H9 (cell line): ENCODE measurements at regions not wholly inside any gene's neighbourhood (a gene's known extent, or its start where the extent isn't known, plus 50 kb on each side); places are given as distances from the start of the nearest gene placed in this dataset.

ENCODE experiments used
- DNase-seq: peaks from one replicate; pipeline ENCODE4 v3.0.0-alpha.2; 2017
- H2AFZ ChIP-seq: one replicate; pipeline ENCODE4 v1.6.1; 2013; ENCODE audit warnings: mild to moderate bottlenecking, low read length, control low read depth, moderate library complexity
- H2AK5ac ChIP-seq: 2 replicates; pipeline ENCODE4 v1.6.1; 2013; ENCODE audit warnings: low read length, control low read depth, mixed read lengths; ENCODE audit not compliant: insufficient read length
- H2BK120ac ChIP-seq: one replicate; pipeline ENCODE4 v1.6.1; 2013; ENCODE audit warnings: low read depth, mild to moderate bottlenecking, low read length, control low read depth, inconsistent platforms; ENCODE audit not compliant: poor library complexity, severe bottlenecking
- H2BK12ac ChIP-seq: 2 replicates; pipeline ENCODE4 v1.6.1; 2013; ENCODE audit warnings: low read length, control low read depth, mixed read lengths, low read depth; ENCODE audit not compliant: insufficient read length
- H2BK15ac ChIP-seq: 2 replicates; pipeline ENCODE4 v1.6.1; 2013; ENCODE audit warnings: low read depth, low read length, control low read depth
- H2BK20ac ChIP-seq: one replicate; pipeline ENCODE4 v1.6.1; 2013; ENCODE audit warnings: low read depth, mild to moderate bottlenecking, low read length, control low read depth, inconsistent platforms; ENCODE audit not compliant: poor library complexity, severe bottlenecking
- H2BK5ac ChIP-seq: 2 replicates; pipeline ENCODE4 v1.6.1; 2013; ENCODE audit warnings: low read length, control low read depth, mixed read lengths; ENCODE audit not compliant: insufficient read length
- H3K14ac ChIP-seq: 2 replicates; pipeline ENCODE4 v1.6.1; 2013; ENCODE audit warnings: low read length, control low read depth; ENCODE audit not compliant: insufficient read depth
- H3K18ac ChIP-seq: 2 replicates; pipeline ENCODE4 v1.6.1; 2013; ENCODE audit warnings: low read depth, mild to moderate bottlenecking, mixed read lengths, low read length, control low read depth; ENCODE audit not compliant: insufficient read length
- H3K23ac ChIP-seq: 2 replicates; pipeline ENCODE4 v1.6.1; 2013; ENCODE audit warnings: low read length, control low read depth, mixed read lengths, low read depth; ENCODE audit not compliant: insufficient read length
- H3K23me2 ChIP-seq: 2 replicates; pipeline ENCODE4 v1.6.1; 2013; ENCODE audit warnings: low read depth, mild to moderate bottlenecking, mixed read lengths, low read length, control low read depth; ENCODE audit not compliant: insufficient read length, poor library complexity, severe bottlenecking
- H3K27ac ChIP-seq: 2 replicates; pipeline ENCODE4 v1.5.1; 2013; ENCODE audit warnings: low read length, control low read depth, mixed read lengths, low read depth; ENCODE audit not compliant: insufficient read length
- H3K27me3 ChIP-seq: 2 replicates; pipeline ENCODE4 v1.6.1; 2013; ENCODE audit warnings: low read length, control low read depth, inconsistent platforms; ENCODE audit not compliant: insufficient read depth
- H3K4ac ChIP-seq: 2 replicates; pipeline ENCODE4 v1.6.1; 2013; ENCODE audit warnings: low read depth, mild to moderate bottlenecking, control low read depth, inconsistent platforms, low read length, moderate library complexity
- H3K4me1 ChIP-seq: 2 replicates; pipeline ENCODE4 v1.6.1; 2013; ENCODE audit warnings: low read length, control low read depth, inconsistent platforms; ENCODE audit not compliant: insufficient read depth
- H3K4me2 ChIP-seq: 2 replicates; pipeline ENCODE4 v1.6.1; 2013; ENCODE audit warnings: low read length, control low read depth, mixed read lengths; ENCODE audit not compliant: insufficient read length, insufficient read depth
- H3K56ac ChIP-seq: 2 replicates; pipeline ENCODE4 v1.6.1; 2013; ENCODE audit warnings: low read depth, mild to moderate bottlenecking, mixed read lengths, low read length, control low read depth; ENCODE audit not compliant: insufficient read length
- H3K79me1 ChIP-seq: 2 replicates; pipeline ENCODE4 v1.6.1; 2013; ENCODE audit warnings: low read depth, mild to moderate bottlenecking, moderate library complexity, low read length, control low read depth, inconsistent platforms; ENCODE audit not compliant: insufficient read depth, poor library complexity, severe bottlenecking
- H3K79me2 ChIP-seq: 2 replicates; pipeline ENCODE4 v1.6.1; 2013; ENCODE audit warnings: low read length, control low read depth, inconsistent platforms; ENCODE audit not compliant: insufficient read depth
- H3K9ac ChIP-seq: 2 replicates; pipeline ENCODE4 v1.6.1; 2013; ENCODE audit warnings: low read length, control low read depth, mixed read lengths; ENCODE audit not compliant: insufficient read length; ENCODE audit errors: extremely low read depth
- H3K9me3 ChIP-seq: one replicate; pipeline ENCODE4 v1.6.1; 2013; ENCODE audit warnings: low read depth, low read length, inconsistent platforms; ENCODE audit not compliant: control insufficient read depth
- H3T11ph ChIP-seq: one replicate; pipeline ENCODE4 v1.6.1; 2013; ENCODE audit warnings: mild to moderate bottlenecking, low read length, control low read depth, inconsistent platforms
- H4K20me1 ChIP-seq: one replicate; pipeline ENCODE4 v1.6.1; 2013; ENCODE audit not compliant: control insufficient read depth, insufficient read length, insufficient read depth
- H4K5ac ChIP-seq: 2 replicates; pipeline ENCODE4 v1.6.1; 2013; ENCODE audit warnings: low read depth, mild to moderate bottlenecking, mixed read lengths, low read length, control low read depth; ENCODE audit not compliant: insufficient read length
- H4K8ac ChIP-seq: replicated peaks from 2 replicates; pipeline ENCODE4 v1.6.1; 2013; ENCODE audit warnings: low read length, control low read depth, mixed read lengths, low read depth; ENCODE audit not compliant: insufficient read length
- H4K91ac ChIP-seq: 2 replicates; pipeline ENCODE4 v1.6.1; 2013; ENCODE audit warnings: low read depth, mild to moderate bottlenecking, moderate library complexity, mixed read lengths, low read length, control low read depth; ENCODE audit not compliant: insufficient read length
- H3K27ac Mint-ChIP-seq, 3 experiments: 2 replicates in 2 of 3; 3 replicates in 1 of 3; pipeline ENCODE4 v1.8.0; 2020 to 2021; ENCODE audit warnings: mixed read lengths in 3 of 3, mild to moderate bottlenecking in 1 of 3, moderate library complexity in 1 of 3
- H3K27me3 Mint-ChIP-seq: 2 replicates; pipeline ENCODE4 v1.8.0; 2021; ENCODE audit warnings: low read depth, mild to moderate bottlenecking, moderate library complexity, mixed read lengths
- H3K36me3 Mint-ChIP-seq, 3 experiments: 2 replicates in 2 of 3; 3 replicates in 1 of 3; pipeline ENCODE4 v1.8.0; 2020 to 2021; ENCODE audit warnings: low read depth in 3 of 3, mixed read lengths in 3 of 3; ENCODE audit not compliant: insufficient read depth in 1 of 3
- H3K4me1 Mint-ChIP-seq, 2 experiments: 2 replicates each; pipeline ENCODE4 v1.8.0; 2020; ENCODE audit warnings: mixed read lengths in 2 of 2
- H3K4me3 Mint-ChIP-seq, 2 experiments: 2 replicates in 1 of 2; 3 replicates in 1 of 2; pipeline ENCODE4 v1.8.0; 2020 to 2021; ENCODE audit warnings: mild to moderate bottlenecking in 2 of 2, mixed read lengths in 2 of 2, moderate library complexity in 1 of 2
- H3K9me3 Mint-ChIP-seq, 2 experiments: 2 replicates in 1 of 2; 3 replicates in 1 of 2; pipeline ENCODE4 v1.8.0; 2020; ENCODE audit warnings: mild to moderate bottlenecking in 2 of 2, mixed read lengths in 2 of 2, moderate library complexity in 1 of 2
- CTCF ChIP-seq: fragments of 200-600 bp; sonication (generic); conservative IDR thresholded peaks from 3 replicates; pipeline ENCODE4 v1.8.0; 2021; ENCODE audit warnings: antibody characterized with exemption, mild to moderate bottlenecking
- WGBS: extraction: QIAGEN DNeasy Blood & Tissue Kit; methylation state at CpG from one replicate; pipeline ENCODE4 v1.1.7; 2013; ENCODE audit warnings: missing lambda C conversion rate, low lambda C conversion rate, mixed read lengths; ENCODE audit not compliant: insufficient read length; ENCODE audit errors: extremely low coverage; 5-methylcytosine and 5-hydroxymethylcytosine counted together

- Histone ChIP-seq H4K5ac (no peak overlapping the region), H3K79me1 (no peaks in the 10 kb centered on the region), H3K18ac (no peak overlapping the region), H3K4ac (no peak overlapping the region), H4K8ac (no peak overlapping the region), H3K4me2 (no peak overlapping the region), H2BK5ac (no peak overlapping the region), H3K9ac (no peak overlapping the region), H3K4me1 (no peaks in the 10 kb centered on the region), H2BK15ac (no peak overlapping the region), H3K27ac (no peak overlapping the region), H2BK120ac (no peak overlapping the region), H2AFZ (no peak overlapping the region), H3K79me2 (no peaks in the 10 kb centered on the region), H3T11ph (no peak overlapping the region), H2BK20ac (no peak overlapping the region), H3K56ac (no peak overlapping the region), H3K14ac (0 out of 2 replicates have a peak overlapping the region, but pooled peaks have one; percentile 2), H3K23me2 (no peaks in the 10 kb centered on the region), H2AK5ac (no peak overlapping the region), H4K20me1 (no peaks in the 10 kb centered on the region), H3K9me3 (no peaks in the 10 kb centered on the region), H4K91ac (no peak overlapping the region), H2BK12ac (no peak overlapping the region), H3K23ac (no peak overlapping the region), H3K27me3 (no peaks in the 10 kb centered on the region)
- Mint-ChIP-seq H3K4me3 (no peak overlapping the region), H3K27ac (peak overlapping the region in 1 of 3 experiments; percentile 50; a peak in 2 of 7 replicates), H3K9me3 (no peaks in the 10 kb centered on the region), H3K27me3 (no peaks in the 10 kb centered on the region; the same call in 1 of the 2 replicates), H3K4me1 (peaks cover 7 to 9% of the 10 kb centered on the region in 2 experiments), H3K36me3 (no peaks in the 10 kb centered on the region)
- TF ChIP-seq CTCF, result no peak
- no peak for DNase-seq
- no CpG with 5 or more reads among the region's 4 CpGs for WGBS
Observed at GRCh38 chr12:13347241-13348043, 150.9 kb downstream of the EMP1 start.
